H1 (cell line): ENCODE measurements at regions not wholly inside any gene's neighbourhood (a gene's known extent, or its start where the extent isn't known, plus 50 kb on each side); places are given as distances from the start of the nearest gene placed in this dataset.

Source experiments
- CTCF ChIA-PET: fragments of 300-600 bp; sonication (Branson Sonifier 250); formaldehyde crosslinking; loops from one replicate; lab custom pipeline; 2021; ENCODE audit not compliant: partially characterized antibody; lab: Charles Lee
- POLR2A ChIA-PET: fragments of 300-600 bp; sonication (Branson Sonifier 250); formaldehyde crosslinking; loops from one replicate; lab custom pipeline; 2021; ENCODE audit warnings: inconsistent platforms; ENCODE audit not compliant: partially characterized antibody; lab: Charles Lee
- DNase-seq, 2 experiments: peaks; one replicate each; pipeline versions ENCODE4 v3.0.0 to v3.0.0-alpha.2; 2010 to 2022; ENCODE audit warnings: low spot score in 2 of 2, low read depth in 1 of 2, mixed read lengths in 1 of 2
- FAIRE-seq: peaks from 2 replicates; lab custom pipeline; 2011; peaks lifted over from hg19 to GRCh38; lab: Jason Lieb, UNC
- H2AFZ ChIP-seq: 2 replicates; pipeline ENCODE4 v1.8.1; 2012; ENCODE audit warnings: low read length, inconsistent platforms
- H2AK5ac ChIP-seq: 2 replicates; pipeline ENCODE4 v1.6.1; 2013; ENCODE audit warnings: low read depth, low read length
- H2BK120ac ChIP-seq: replicated peaks from 2 replicates; pipeline ENCODE3; 2013; ENCODE audit warnings: low read depth, low read length, inconsistent platforms
- H2BK12ac ChIP-seq: 2 replicates; pipeline ENCODE4 v1.6.1; 2013; ENCODE audit warnings: low read depth, low read length
- H2BK15ac ChIP-seq: 2 replicates; pipeline ENCODE4 v1.6.1; 2013; ENCODE audit warnings: low read length
- H2BK20ac ChIP-seq: 2 replicates; pipeline ENCODE4 v1.6.1; 2013; ENCODE audit warnings: low read length
- H2BK5ac ChIP-seq: 2 replicates; pipeline ENCODE4 v1.6.1; 2013; ENCODE audit warnings: low read depth, low read length
- H3K14ac ChIP-seq: 2 replicates; pipeline ENCODE4 v1.6.1; 2013; ENCODE audit warnings: inconsistent platforms; ENCODE audit not compliant: insufficient read length
- H3K18ac ChIP-seq: 2 replicates; pipeline ENCODE4 v1.6.1; 2013; ENCODE audit warnings: low read length; ENCODE audit errors: extremely low read depth
- H3K23ac ChIP-seq: 2 replicates; pipeline ENCODE4 v1.6.1; 2013; ENCODE audit warnings: inconsistent platforms; ENCODE audit not compliant: insufficient read length
- H3K23me2 ChIP-seq: 2 replicates; pipeline ENCODE4 v1.6.1; 2013; ENCODE audit warnings: low read depth, low read length
- H3K27ac ChIP-seq: 2 replicates; pipeline ENCODE4 v1.6.1; 2011; ENCODE audit warnings: low read depth, low read length, inconsistent platforms
- H3K27me3 ChIP-seq, 4 experiments: replicated peaks in 1 of 4; 1 replicate in 1 of 4; 2 replicates in 3 of 4; pipeline versions ENCODE4 v1.6.1 to v1.8.1; 2011 to 2013; ENCODE audit warnings: low read length in 3 of 4, mild to moderate bottlenecking in 3 of 4, inconsistent platforms in 2 of 4, mixed read lengths in 2 of 4, moderate library complexity in 1 of 4; ENCODE audit not compliant: control insufficient read depth in 3 of 4, insufficient read depth in 3 of 4; ENCODE audit errors: extremely low read depth in 1 of 4
- H3K36me3 ChIP-seq, 4 experiments: 2 replicates each; pipeline versions ENCODE4 v1.6.1 to v1.8.1; 2011 to 2013; ENCODE audit warnings: mild to moderate bottlenecking in 4 of 4, low read length in 3 of 4, moderate library complexity in 2 of 4, control low read depth in 1 of 4, inconsistent platforms in 1 of 4; ENCODE audit not compliant: insufficient read depth in 4 of 4, control insufficient read depth in 2 of 4
- H3K4ac ChIP-seq: replicated peaks from 2 replicates; pipeline ENCODE3; 2013; ENCODE audit warnings: low read length, low read depth, mixed read lengths, inconsistent platforms; ENCODE audit not compliant: insufficient read length
- H3K4me1 ChIP-seq, 4 experiments: replicated peaks in 1 of 4; 1 replicate in 1 of 4; 2 replicates in 3 of 4; pipeline versions ENCODE4 v1.6.1 to v1.8.1; 2011 to 2013; ENCODE audit warnings: low read length in 3 of 4, inconsistent platforms in 2 of 4, mixed read lengths in 1 of 4; ENCODE audit not compliant: insufficient read depth in 4 of 4, control insufficient read depth in 3 of 4
- H3K4me2 ChIP-seq, 2 experiments: 2 replicates each; pipeline versions ENCODE4 v1.6.1 to v1.8.1; 2011 to 2013; ENCODE audit warnings: low read depth in 2 of 2, low read length in 2 of 2, control low read depth in 1 of 2, inconsistent platforms in 1 of 2, mild to moderate bottlenecking in 1 of 2; ENCODE audit not compliant: insufficient read depth in 1 of 2
- H3K4me3 ChIP-seq, 4 experiments: fragments of 200-600, 300-600 bp in 1 of 4; sonication (generic), shearing (Covaris generic), sonication (Bioruptor Twin) in 1 of 4; 2 replicates each; pipeline versions ENCODE4 v1.5.1 to v1.8.1; 2011 to 2016; ENCODE audit warnings: low read length in 4 of 4, low read depth in 3 of 4, control low read depth in 2 of 4, inconsistent platforms in 2 of 4, mild to moderate bottlenecking in 2 of 4, mixed read lengths in 1 of 4, moderate library complexity in 1 of 4; ENCODE audit not compliant: insufficient read depth in 2 of 4; ENCODE audit errors: extremely low read depth in 1 of 4
- H3K56ac ChIP-seq: replicated peaks from 2 replicates; pipeline ENCODE3; 2013; ENCODE audit warnings: low read depth, mild to moderate bottlenecking, mixed read lengths, low read length, inconsistent platforms; ENCODE audit not compliant: insufficient read length
- H3K79me1 ChIP-seq: 2 replicates; pipeline ENCODE4 v1.6.1; 2013; ENCODE audit warnings: low read depth, low read length, control low read depth
- H3K79me2 ChIP-seq, 2 experiments: 2 replicates each; pipeline versions ENCODE4 v1.6.1 to v1.8.1; 2012 to 2013; ENCODE audit warnings: low read length in 2 of 2, mild to moderate bottlenecking in 2 of 2, inconsistent platforms in 1 of 2; ENCODE audit not compliant: insufficient read depth in 2 of 2, control insufficient read depth in 1 of 2
- H3K9ac ChIP-seq, 4 experiments: replicated peaks in 1 of 4; 1 replicate in 1 of 4; 2 replicates in 3 of 4; pipeline versions ENCODE4 v1.6.1 to v1.8.1; 2011 to 2013; ENCODE audit warnings: low read depth in 3 of 4, low read length in 3 of 4, control low read depth in 2 of 4, mild to moderate bottlenecking in 2 of 4, moderate library complexity in 2 of 4, inconsistent platforms in 1 of 4; ENCODE audit errors: extremely low read depth in 1 of 4
- H3K9me3 ChIP-seq, 2 experiments: 2 replicates each; pipeline versions ENCODE4 v1.6.1 to v1.8.1; 2012 to 2013; ENCODE audit warnings: mild to moderate bottlenecking in 2 of 2, moderate library complexity in 2 of 2, control low read depth in 1 of 2, inconsistent platforms in 1 of 2, low read depth in 1 of 2, low read length in 1 of 2, mixed read lengths in 1 of 2; ENCODE audit not compliant: insufficient read depth in 2 of 2
- H4K20me1 ChIP-seq, 2 experiments: replicated peaks in 1 of 2; 2 replicates each; pipeline versions ENCODE3 to v1.8.1; 2011 to 2013; ENCODE audit warnings: inconsistent platforms in 2 of 2, low read length in 2 of 2, mild to moderate bottlenecking in 1 of 2; ENCODE audit not compliant: insufficient read depth in 2 of 2, control insufficient read depth in 1 of 2
- H4K5ac ChIP-seq: 2 replicates; pipeline ENCODE4 v1.6.1; 2013; ENCODE audit warnings: low read length, low read depth, mixed read lengths, inconsistent platforms; ENCODE audit not compliant: insufficient read length
- H4K8ac ChIP-seq: 2 replicates; pipeline ENCODE4 v1.8.0; 2013; ENCODE audit warnings: mild to moderate bottlenecking, moderate library complexity, low read length, inconsistent platforms; ENCODE audit not compliant: insufficient read depth; ENCODE audit errors: extremely low read depth
- H4K91ac ChIP-seq: replicated peaks from 2 replicates; pipeline ENCODE3; 2013; ENCODE audit warnings: low read length, mixed read lengths, inconsistent platforms; ENCODE audit not compliant: insufficient read length
- ASH2L ChIP-seq: fragments of 200-600, 300-600 bp; sonication (generic); IDR thresholded peaks from one replicate; pipeline ENCODE4 v1.7.1; 2017; ENCODE audit warnings: low read length
- CTBP2 ChIP-seq: IDR thresholded peaks from 2 replicates; pipeline ENCODE4 v1.7.0; 2011; ENCODE audit warnings: borderline replicate concordance, mild to moderate bottlenecking, moderate library complexity, mixed read lengths, low read length; ENCODE audit not compliant: insufficient read depth, insufficient read length
- JUND ChIP-seq: IDR thresholded peaks from 2 replicates; pipeline ENCODE4 v1.6.1; 2011; ENCODE audit warnings: mild to moderate bottlenecking, improper control_type of control experiment, low read length
- KDM1A ChIP-seq: fragments of 200-600, 300-600 bp; sonication (generic); IDR thresholded peaks from 2 replicates; pipeline ENCODE4 v1.7.1; 2016; ENCODE audit warnings: mild to moderate bottlenecking, low read length, borderline replicate concordance
- NANOG ChIP-seq: IDR thresholded peaks from 2 replicates; pipeline ENCODE4 v1.6.1; 2011; ENCODE audit warnings: low read length, low read depth, mild to moderate bottlenecking, inconsistent platforms; ENCODE audit not compliant: insufficient read depth, poor library complexity, severe bottlenecking
- NRF1 ChIP-seq: IDR thresholded peaks from 2 replicates; pipeline ENCODE4 v1.6.1; 2011; ENCODE audit warnings: mild to moderate bottlenecking, low read depth, low read length, improper control_type of control experiment
- PHF8 ChIP-seq: fragments of 200-600 bp; sonication (generic); conservative IDR thresholded peaks from 2 replicates; pipeline ENCODE4 v1.7.1; 2012; ENCODE audit warnings: low read depth, mild to moderate bottlenecking, inconsistent platforms, low read length, moderate library complexity
- RBBP5 ChIP-seq: IDR thresholded peaks from 2 replicates; pipeline ENCODE4 v1.7.1; 2012; ENCODE audit warnings: low read depth, mild to moderate bottlenecking, inconsistent platforms, low read length, moderate library complexity, borderline replicate concordance
- WGBS, 2 experiments: shearing (Covaris generic) in 1 of 2; methylation state at CpG; one replicate each; pipeline versions ENCODE4 v1.1.6 to v1.1.7; 2013 to 2015; ENCODE audit warnings: low lambda C conversion rate in 2 of 2, mixed read lengths in 2 of 2, inconsistent platforms in 1 of 2, low coverage in 1 of 2, missing lambda C conversion rate in 1 of 2; ENCODE audit not compliant: insufficient replicate concordance in 2 of 2, insufficient coverage in 1 of 2, insufficient read length in 1 of 2; ENCODE audit errors: extremely low coverage in 1 of 2, missing lambda C conversion rate in 1 of 2; 5-methylcytosine and 5-hydroxymethylcytosine counted together
- TF ChIP-seq, protein P1 (sequence below): IDR thresholded peaks from 2 replicates; pipeline ENCODE4 v1.6.1; 2012; ENCODE audit warnings: inconsistent platforms
- TF ChIP-seq, protein P2 (sequence below): IDR thresholded peaks from 2 replicates; pipeline ENCODE4 v1.6.1; 2012; ENCODE audit warnings: low read length, inconsistent platforms
- TF ChIP-seq, protein P3 (sequence below): IDR thresholded peaks from 2 replicates; pipeline ENCODE4 v1.6.1; 2011; ENCODE audit warnings: low read depth, mild to moderate bottlenecking, low read length; ENCODE audit not compliant: insufficient read depth

DNA sequence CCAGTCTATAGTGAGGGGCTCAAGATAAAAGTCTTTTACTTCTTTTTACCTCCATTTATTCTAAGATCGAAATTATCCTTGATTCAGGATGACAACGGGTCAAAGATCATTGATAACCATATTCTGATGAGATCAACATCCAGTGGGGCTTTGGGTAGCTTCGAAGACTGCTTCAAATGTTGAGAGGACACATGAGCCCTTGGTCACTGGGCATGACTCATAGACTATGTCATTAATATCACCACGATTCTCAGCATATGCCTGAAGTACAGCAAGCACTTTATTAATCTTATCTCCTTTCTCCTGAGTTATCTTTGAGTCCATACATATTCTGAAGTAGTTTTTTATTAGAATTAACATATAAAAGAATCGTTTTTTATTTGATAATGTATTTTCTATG, 117.1 kb upstream of the DAB2 start:
- no peak overlapping the region for H4K5ac ChIP-seq
- no peak overlapping the region for H2BK5ac ChIP-seq
- no peak overlapping the region for H3K4me2 ChIP-seq
- ChIA-PET CTCF (interaction anchor here (0.8 to 6.7 kb wide), 2 partner anchors 145 to 165 kb away, joined by 3 to 53 read pairs; no protein-coding TSS in a partner anchor), POLR2A (interaction anchor here (1.4 kb wide), 1 partner anchor 117 kb away, joined by 3 read pairs; the partner anchor contains the start of gene DAB2)
- no peak for FAIRE-seq
- no peak overlapping the region for H3K27ac ChIP-seq
- H3K23ac ChIP-seq, result no peak overlapping the region
- no peak overlapping the region for H3K56ac ChIP-seq
- no peaks in the 10 kb centered on the region for H3K36me3 ChIP-seq
- peaks cover 0 to 4% (median 0%) of the 10 kb centered on the region in 4 experiments; a peak in 1 of 7 replicates for H3K4me1 ChIP-seq
- H3K27me3 ChIP-seq, result peaks cover 0 to 1% (median 0%) of the 10 kb centered on the region in 4 experiments; a peak in 1 of 7 replicates
- H2BK120ac ChIP-seq, result no peak overlapping the region
- DNase-seq, result no peak
- H3K23me2 ChIP-seq, result no peaks in the 10 kb centered on the region
- H3K79me1 ChIP-seq, result no peaks in the 10 kb centered on the region
- no peak overlapping the region for H3K4ac ChIP-seq
- H2AK5ac ChIP-seq, result no peak overlapping the region
- H3K9me3 ChIP-seq, result no peaks in the 10 kb centered on the region
- no peak overlapping the region for H2BK15ac ChIP-seq
- 87% methylated on average over 5 of the region's 5 CpGs; no CpG with 5 or more reads in 1 of the 2 experiments for WGBS, 2 experiments
- H3K79me2 ChIP-seq, result no peaks in the 10 kb centered on the region
- no peak overlapping the region for H3K18ac ChIP-seq
- no peak overlapping the region for H3K14ac ChIP-seq
- H4K8ac ChIP-seq, result no peak overlapping the region
- H4K20me1 ChIP-seq, result no peaks in the 10 kb centered on the region
- H2BK20ac ChIP-seq, result no peak overlapping the region
- no peak overlapping the region for H2AFZ ChIP-seq
- no peak overlapping the region for H3K9ac ChIP-seq
- no peak overlapping the region for H4K91ac ChIP-seq
- no peak overlapping the region for H2BK12ac ChIP-seq
- H3K4me3 ChIP-seq, result no peak overlapping the region
- no peak for TF ChIP-seq KDM1A
- TF ChIP-seq CTBP2, result no peak
- TF ChIP-seq, protein P1, sequence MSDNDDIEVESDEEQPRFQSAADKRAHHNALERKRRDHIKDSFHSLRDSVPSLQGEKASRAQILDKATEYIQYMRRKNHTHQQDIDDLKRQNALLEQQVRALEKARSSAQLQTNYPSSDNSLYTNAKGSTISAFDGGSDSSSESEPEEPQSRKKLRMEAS, result no peak
- TF ChIP-seq PHF8, result no peak
- TF ChIP-seq, protein P2, sequence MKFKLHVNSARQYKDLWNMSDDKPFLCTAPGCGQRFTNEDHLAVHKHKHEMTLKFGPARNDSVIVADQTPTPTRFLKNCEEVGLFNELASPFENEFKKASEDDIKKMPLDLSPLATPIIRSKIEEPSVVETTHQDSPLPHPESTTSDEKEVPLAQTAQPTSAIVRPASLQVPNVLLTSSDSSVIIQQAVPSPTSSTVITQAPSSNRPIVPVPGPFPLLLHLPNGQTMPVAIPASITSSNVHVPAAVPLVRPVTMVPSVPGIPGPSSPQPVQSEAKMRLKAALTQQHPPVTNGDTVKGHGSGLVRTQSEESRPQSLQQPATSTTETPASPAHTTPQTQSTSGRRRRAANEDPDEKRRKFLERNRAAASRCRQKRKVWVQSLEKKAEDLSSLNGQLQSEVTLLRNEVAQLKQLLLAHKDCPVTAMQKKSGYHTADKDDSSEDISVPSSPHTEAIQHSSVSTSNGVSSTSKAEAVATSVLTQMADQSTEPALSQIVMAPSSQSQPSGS, result no peak
- TF ChIP-seq, protein P3, sequence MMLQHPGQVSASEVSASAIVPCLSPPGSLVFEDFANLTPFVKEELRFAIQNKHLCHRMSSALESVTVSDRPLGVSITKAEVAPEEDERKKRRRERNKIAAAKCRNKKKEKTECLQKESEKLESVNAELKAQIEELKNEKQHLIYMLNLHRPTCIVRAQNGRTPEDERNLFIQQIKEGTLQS, result no peak
- no peak for TF ChIP-seq NRF1
- TF ChIP-seq NANOG, result no peak
- no peak for TF ChIP-seq JUND
- TF ChIP-seq RBBP5, result no peak
- TF ChIP-seq ASH2L, result no peak
